ENCODE measurements at regions not wholly inside any gene's neighbourhood (a gene's known extent, or its start where the extent isn't known, plus 50 kb on each side); places are given as distances from the start of the nearest gene placed in this dataset.

GRCh38 chr16:82242201-82242600, 72.2 kb upstream of the MPHOSPH6 start:
- no peak for DNase-seq (ENCODE audit: low read depth in 3 of 3)

GRCh38 chr16:82241469-82242052, 71.5 kb upstream of the MPHOSPH6 start:
- no peak for DNase-seq (ENCODE audit: low read depth in 3 of 3)

DNA sequence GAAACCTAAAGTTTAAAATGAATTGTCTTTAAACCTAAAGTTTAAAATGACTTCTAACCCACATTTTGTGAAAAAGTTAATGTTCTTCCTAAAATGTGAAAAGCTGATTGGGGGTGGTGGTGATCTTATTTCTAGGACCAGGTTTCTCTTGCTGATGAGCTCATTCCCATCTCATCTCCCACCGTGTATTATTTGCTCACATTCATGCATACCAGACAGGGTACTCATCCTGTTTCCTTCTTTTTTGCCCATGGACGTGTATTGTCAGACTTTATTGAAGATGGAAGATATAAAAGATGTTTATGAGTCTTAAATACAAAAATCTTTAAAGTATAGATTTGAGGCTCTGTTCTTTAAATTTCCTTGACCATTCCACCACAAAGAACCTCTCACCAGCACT, 70.1 kb upstream of the MPHOSPH6 start:
- no peak for DNase-seq (ENCODE audit: low read depth in 3 of 3)

- DNase-seq (ENCODE audit: low read depth in 3 of 3), result no peak
Observed at GRCh38 chr16:82236875-82237274, 66.9 kb upstream of the MPHOSPH6 start.

- DNase-seq (ENCODE audit: low read depth in 3 of 3), result no peak
Observed at GRCh38 chr16:82236415-82236814, 66.4 kb upstream of the MPHOSPH6 start.

- DNase-seq (ENCODE audit: low read depth in 3 of 3), result no peak
Observed at GRCh38 chr16:82232806-82233205, 62.8 kb upstream of the MPHOSPH6 start.

- no peak for DNase-seq (ENCODE audit: low read depth in 3 of 3)
Observed at GRCh38 chr16:82231008-82231787, 61.2 kb upstream of the MPHOSPH6 start.

GRCh38 chr16:82229800-82230619, 60.0 kb upstream of the MPHOSPH6 start:
- peak; percentile 27 to 30 (median 28) for DNase-seq (ENCODE audit: low read depth in 3 of 3)

GRCh38 chr16:82226327-82226726, 56.3 kb upstream of the MPHOSPH6 start:
- DNase-seq (ENCODE audit: low read depth in 3 of 3), result no peak

GRCh38 chr16:82224821-82225220, 54.8 kb upstream of the MPHOSPH6 start:
- no peak for DNase-seq (ENCODE audit: low read depth in 3 of 3)

DNA sequence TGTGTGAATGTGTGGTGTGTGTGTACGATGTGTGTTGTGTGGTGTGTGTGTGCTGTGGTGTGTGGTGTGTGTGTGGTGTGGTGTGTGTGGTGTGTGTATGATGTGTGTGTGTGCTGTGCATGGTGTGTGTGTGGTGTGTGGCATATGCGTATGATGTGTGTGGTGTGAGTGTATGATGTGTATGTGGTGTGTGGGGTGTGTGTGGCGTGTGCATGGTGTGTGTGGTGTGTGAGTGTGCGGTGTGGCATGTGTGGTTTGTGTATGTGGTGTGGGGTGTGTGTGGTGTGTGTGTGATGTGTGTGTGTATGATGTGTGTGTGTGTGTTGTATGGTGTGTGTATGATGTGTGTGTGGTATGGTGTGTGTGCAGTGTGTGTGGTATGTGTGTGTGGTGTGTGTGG, 50.5 kb upstream of the MPHOSPH6 start:
- no peak for DNase-seq (ENCODE audit: low read depth in 3 of 3)
